Fibroblast of mammary gland (primary cell): ENCODE measurements at regions not wholly inside any gene's neighbourhood (a gene's known extent, or its start where the extent isn't known, plus 50 kb on each side); places are given as distances from the start of the nearest gene placed in this dataset.

ENCODE experiments used
- DNase-seq: peaks from one replicate; pipeline ENCODE4 v3.0.0-alpha.2; 2010; ENCODE audit warnings: low read depth
- H3K4me3 ChIP-seq: 2 replicates; pipeline ENCODE4 v1.5.1; 2011; ENCODE audit warnings: low read depth, mild to moderate bottlenecking, low read length, moderate library complexity; ENCODE audit not compliant: control insufficient read depth
- TF ChIP-seq, protein P1 (sequence below): conservative IDR thresholded peaks from 2 replicates; pipeline ENCODE4 v1.5.1; 2011; ENCODE audit warnings: low read depth, low read length, inconsistent platforms; ENCODE audit not compliant: control insufficient read depth, insufficient read depth

DNA sequence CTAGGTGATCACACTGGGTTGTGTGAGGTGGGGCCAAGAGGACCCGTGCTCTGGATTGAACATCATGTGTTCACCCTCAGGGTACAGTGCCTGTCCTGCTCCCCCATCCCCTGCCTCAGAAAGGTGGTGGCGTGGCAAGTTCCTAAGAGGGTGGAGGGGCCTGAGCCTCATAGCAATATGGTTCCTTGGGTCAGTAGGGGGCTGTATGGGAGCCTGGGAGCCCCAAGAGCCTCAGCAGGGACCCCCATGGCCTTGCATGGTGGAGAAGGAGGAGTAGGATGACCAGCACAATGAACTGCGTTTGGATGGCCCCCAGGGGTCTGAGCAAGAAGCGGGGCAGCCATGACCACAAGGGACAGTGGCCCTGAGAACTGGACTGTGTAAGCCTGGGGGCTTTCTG, 89.6 kb upstream of the SHB start:
- TF ChIP-seq, protein P1, sequence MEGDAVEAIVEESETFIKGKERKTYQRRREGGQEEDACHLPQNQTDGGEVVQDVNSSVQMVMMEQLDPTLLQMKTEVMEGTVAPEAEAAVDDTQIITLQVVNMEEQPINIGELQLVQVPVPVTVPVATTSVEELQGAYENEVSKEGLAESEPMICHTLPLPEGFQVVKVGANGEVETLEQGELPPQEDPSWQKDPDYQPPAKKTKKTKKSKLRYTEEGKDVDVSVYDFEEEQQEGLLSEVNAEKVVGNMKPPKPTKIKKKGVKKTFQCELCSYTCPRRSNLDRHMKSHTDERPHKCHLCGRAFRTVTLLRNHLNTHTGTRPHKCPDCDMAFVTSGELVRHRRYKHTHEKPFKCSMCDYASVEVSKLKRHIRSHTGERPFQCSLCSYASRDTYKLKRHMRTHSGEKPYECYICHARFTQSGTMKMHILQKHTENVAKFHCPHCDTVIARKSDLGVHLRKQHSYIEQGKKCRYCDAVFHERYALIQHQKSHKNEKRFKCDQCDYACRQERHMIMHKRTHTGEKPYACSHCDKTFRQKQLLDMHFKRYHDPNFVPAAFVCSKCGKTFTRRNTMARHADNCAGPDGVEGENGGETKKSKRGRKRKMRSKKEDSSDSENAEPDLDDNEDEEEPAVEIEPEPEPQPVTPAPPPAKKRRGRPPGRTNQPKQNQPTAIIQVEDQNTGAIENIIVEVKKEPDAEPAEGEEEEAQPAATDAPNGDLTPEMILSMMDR: no peak
- no peak overlapping the region for H3K4me3 ChIP-seq
- no peak for DNase-seq

DNA sequence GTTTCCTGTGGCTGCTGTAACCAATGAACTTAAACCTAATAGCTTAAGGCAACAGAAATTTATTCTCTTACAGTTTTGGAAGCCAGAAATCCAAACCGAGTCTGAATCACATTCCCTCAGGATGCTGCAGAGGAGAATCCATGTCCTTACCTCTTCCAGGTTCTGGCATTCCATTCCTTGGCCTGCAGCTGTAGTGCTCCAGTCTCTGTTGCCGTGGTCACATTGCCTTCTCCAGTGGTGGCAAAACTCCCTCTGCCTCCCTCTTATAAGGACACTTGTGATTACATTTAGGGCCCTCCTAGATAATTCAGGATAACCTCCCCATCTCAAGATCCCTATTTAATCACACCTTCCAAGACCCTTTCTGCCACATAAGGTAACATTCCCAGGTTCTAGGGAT, 88.7 kb upstream of the SHB start:
- no peak overlapping the region for H3K4me3 ChIP-seq
- TF ChIP-seq, protein P1: no peak

DNA sequence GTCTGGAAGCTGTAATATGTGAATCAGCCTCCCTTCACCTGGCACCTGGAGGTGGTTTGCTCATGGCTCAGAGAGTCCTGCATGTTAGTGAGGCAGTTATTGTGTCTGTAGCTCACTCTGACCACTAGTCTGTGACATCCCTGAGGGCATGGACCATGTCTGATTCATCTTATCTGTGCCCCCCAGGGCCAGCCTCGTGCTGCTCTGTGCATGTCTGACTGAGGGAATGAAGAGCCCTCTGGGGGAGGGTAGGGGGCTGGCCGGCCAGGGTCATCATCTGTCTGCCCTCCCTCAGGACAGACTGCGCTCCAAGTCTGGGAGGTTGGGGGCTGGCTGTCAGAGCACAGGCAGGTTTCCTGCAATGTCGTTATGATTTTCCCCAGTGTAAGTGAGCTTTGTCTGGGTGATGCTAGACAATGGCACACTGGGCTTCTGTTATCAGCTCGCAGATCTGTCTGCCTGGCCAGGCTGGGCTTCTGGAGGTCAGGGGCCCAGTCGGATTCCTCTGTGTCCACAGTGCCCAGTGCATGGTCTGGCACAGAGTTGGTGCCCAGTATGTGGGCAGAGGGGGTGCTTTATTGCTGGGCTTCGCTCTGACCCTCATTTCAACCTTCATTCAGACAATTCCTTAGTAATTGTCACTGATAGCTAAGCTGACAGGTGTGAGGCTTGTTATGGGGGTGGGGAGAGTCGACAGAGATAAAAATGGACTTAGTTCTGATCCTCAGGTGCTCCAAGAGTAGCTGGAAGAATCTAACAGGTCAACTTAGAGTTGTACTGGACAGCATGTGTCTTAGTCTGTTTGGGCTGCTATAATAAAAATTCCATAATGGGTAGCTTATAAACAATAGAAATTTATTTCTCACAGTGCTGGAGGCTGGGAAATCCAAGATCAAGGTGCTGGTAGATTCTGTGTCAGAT, 85.7 kb upstream of the SHB start:
- no peak for DNase-seq
- TF ChIP-seq, protein P1: no peak
- no peak overlapping the region for H3K4me3 ChIP-seq

More for the DNA sequence above, 88.7 kb upstream of the SHB start:
- no peak for DNase-seq

DNA sequence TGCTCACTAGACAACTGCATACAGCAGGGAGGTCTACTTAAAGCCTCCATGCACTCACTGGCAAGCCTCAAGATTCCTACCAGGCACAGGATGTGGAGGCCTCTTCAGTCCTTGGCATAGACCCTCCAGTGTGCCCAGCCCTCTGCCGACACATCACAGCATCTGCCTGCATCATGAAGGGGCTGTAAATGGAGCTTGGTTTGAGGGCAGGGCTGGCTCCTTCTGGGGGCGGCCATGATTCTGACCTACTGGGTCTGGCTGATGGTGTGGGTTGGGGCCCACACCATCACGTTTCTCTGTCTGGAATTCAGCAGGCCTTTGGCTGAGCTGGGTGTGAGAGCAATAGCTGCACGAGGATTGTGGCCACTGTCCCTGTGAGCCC, 84.9 kb upstream of the SHB start:
- TF ChIP-seq, protein P1: no peak
- no peak overlapping the region for H3K4me3 ChIP-seq
- no peak for DNase-seq

DNA sequence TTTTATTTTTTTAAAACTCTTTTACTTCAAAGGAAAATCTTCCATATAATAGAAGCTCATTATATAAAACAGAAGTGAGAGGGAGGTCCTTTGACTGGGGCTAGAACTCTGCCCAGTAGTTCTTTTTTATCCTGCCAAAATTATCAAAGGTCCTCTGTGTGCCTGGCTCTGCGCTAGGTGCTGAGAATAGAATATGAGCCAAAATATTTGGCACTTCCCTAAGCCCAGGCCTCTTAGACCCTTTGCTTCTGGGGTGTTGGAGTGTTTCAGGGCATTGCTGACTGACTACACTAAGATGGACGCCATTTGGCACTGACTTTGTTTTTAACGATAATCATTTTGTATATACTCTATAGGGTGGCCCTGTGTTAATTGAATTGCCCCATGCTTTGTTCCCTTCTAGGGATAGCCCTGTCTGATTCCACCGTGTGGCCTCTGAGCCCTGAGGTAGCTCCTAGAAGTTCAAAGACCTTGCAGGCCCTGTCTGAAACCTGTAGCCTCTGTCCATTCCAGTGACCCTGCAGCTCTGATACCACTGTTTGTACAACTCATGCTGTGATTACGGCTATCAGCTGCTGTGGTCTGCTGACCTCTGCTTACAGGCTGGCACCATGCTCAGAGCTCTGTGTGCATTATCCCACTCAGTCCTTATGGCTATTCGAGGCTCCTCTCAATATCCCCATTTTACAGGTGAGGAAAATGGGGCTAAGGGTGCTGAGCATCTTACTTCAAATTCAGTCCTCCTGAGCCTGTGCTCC, 84.3 kb upstream of the SHB start:
- DNase-seq: no peak
- H3K4me3 ChIP-seq: no peak overlapping the region
- TF ChIP-seq, protein P1: no peak

DNA sequence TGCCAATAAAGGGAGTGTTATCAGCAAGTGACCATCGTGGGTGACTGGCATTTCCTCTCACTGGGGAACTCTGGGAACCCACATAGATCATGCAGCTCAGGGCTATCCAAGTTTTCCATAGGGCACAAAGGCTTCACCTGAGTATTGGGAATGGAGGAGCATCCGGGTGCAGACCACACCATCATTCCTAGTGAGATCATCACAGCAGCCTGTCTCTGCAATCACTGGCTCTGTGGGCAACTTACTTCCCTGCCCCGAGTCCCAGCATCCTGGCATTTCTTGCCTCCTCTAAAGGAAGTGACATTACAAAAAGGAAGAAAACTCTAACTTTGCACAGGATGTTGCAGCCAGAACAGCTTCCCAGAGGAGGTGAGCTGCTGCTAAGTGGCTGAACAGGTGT, 80.6 kb upstream of the SHB start:
- TF ChIP-seq, protein P1: no peak
- DNase-seq: no peak
- no peak overlapping the region for H3K4me3 ChIP-seq
